ENCODE measurements at regions not wholly inside any gene's neighbourhood (a gene's known extent, or its start where the extent isn't known, plus 50 kb on each side); places are given as distances from the start of the nearest gene placed in this dataset.

GRCh38 chr20:51276296-51276695 lies 253.4 kb upstream of the KCNG1 start:
- TF ChIP-seq POLR2A (IDR thresholded peaks at IDR 0.05; ENCODE audit: low read depth, low read length) (no peak), POLR2AphosphoS5 (IDR thresholded peaks at IDR 0.05; ENCODE audit: low read depth, low read length) (no peak), TAF1 (IDR thresholded peaks at IDR 0.05; ENCODE audit: low read depth, low read length) (no peak)
